Lower lobe of right lung (tissue), 2 donors: ENCODE measurements at regions not wholly inside any gene's neighbourhood (a gene's known extent, or its start where the extent isn't known, plus 50 kb on each side); places are given as distances from the start of the nearest gene placed in this dataset.

Source experiments
- ATAC-seq, 2 donors: fragments of 200-7000 bp; cut with Tn5 transposase; one replicate each; pipeline ENCODE4 v1.9.1; 2020 to 2022; ENCODE audit warnings: mild to moderate bottlenecking in 2 of 2, moderate library complexity in 2 of 2
- DNase-seq: peaks from one replicate; pipeline ENCODE4 v3.0.0-alpha.2; 2020
- H3K27ac ChIP-seq: fragments of 200-600 bp; one replicate; pipeline ENCODE4 v1.8.0; 2022
- H3K27me3 ChIP-seq: fragments of 200-600 bp; one replicate; pipeline ENCODE4 v1.8.0; 2022; ENCODE audit warnings: low read depth
- H3K36me3 ChIP-seq: fragments of 200-600 bp; one replicate; pipeline ENCODE4 v1.8.0; 2022; ENCODE audit warnings: mild to moderate bottlenecking
- H3K4me1 ChIP-seq: fragments of 200-600 bp; one replicate; pipeline ENCODE4 v1.8.0; 2022
- H3K4me3 ChIP-seq: fragments of 200-600 bp; one replicate; pipeline ENCODE4 v1.8.0; 2022; ENCODE audit warnings: mild to moderate bottlenecking
- H3K9me3 ChIP-seq: fragments of 200-600 bp; one replicate; pipeline ENCODE4 v1.8.0; 2022
- intact Hi-C: fragments of 100-400 bp; cut with DNase I; formaldehyde crosslinking; loops from one replicate; pipeline ENCODE4 v1.11.0; 2022
- TF ChIP-seq, protein P1 (sequence below): fragments of 200-600 bp; IDR thresholded peaks from one replicate; pipeline ENCODE4 v1.8.0; 2022; ENCODE audit warnings: antibody characterized with exemption, mild to moderate bottlenecking
- donor health status: DM: no; HTN: yes; CAD: no; lungs with severe emphysema.

DNA sequence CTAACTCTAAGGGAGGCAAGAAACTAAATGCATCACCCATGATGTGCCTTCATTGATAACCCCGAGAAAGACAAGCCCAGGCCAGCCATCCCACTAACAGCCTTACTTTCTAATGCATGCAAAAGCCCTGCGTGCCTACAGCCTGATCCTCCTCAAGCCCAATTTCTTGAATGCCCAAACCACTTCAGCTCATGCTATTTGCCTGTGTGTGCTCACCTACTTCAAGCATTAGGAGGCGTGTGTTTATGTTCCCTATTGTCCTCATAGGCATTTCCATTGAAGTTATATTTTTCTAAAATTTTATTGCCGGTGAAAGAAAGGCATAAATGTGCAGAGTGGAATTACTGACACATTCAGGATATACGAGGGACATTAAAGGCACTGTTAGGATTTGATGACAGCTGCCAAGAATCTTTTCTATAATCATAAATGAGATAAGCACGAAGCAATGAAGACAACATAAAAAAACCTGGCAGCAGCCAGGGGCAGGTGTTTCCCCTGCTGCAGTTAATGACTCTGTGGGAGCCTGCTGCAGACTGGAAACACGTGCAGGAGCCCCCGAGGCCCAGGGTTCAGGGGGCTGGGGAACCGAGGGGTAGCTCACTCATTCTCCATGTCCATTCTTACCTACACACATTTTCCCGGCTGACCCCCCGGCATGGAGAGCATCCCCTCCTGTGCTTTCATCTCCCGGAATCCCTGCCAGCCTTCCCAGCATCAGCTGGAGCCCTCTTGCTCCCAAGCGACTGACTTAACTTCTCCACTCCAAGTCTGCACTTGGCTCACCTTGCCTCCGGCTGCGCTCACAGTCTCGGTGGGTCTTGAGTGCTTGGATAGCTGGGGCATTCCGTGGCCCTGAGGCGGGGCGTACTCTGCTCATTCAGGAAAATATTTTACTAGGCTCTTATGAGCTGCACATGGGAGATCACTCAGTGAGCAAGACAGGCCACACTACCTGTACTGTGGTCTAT lies 292.3 kb upstream of the SIX2 start:
- H3K4me1 ChIP-seq: peaks cover 9% of the 10 kb centered on the region
- ATAC-seq: peak; percentile 72 to 83
- TF ChIP-seq, protein P1, sequence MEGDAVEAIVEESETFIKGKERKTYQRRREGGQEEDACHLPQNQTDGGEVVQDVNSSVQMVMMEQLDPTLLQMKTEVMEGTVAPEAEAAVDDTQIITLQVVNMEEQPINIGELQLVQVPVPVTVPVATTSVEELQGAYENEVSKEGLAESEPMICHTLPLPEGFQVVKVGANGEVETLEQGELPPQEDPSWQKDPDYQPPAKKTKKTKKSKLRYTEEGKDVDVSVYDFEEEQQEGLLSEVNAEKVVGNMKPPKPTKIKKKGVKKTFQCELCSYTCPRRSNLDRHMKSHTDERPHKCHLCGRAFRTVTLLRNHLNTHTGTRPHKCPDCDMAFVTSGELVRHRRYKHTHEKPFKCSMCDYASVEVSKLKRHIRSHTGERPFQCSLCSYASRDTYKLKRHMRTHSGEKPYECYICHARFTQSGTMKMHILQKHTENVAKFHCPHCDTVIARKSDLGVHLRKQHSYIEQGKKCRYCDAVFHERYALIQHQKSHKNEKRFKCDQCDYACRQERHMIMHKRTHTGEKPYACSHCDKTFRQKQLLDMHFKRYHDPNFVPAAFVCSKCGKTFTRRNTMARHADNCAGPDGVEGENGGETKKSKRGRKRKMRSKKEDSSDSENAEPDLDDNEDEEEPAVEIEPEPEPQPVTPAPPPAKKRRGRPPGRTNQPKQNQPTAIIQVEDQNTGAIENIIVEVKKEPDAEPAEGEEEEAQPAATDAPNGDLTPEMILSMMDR: no peak
- no peaks in the 10 kb centered on the region for H3K36me3 ChIP-seq
- no peak overlapping the region for H3K27ac ChIP-seq
- H3K4me3 ChIP-seq: no peak overlapping the region
- H3K9me3 ChIP-seq: no peaks in the 10 kb centered on the region
- peaks cover 5% of the 10 kb centered on the region for H3K27me3 ChIP-seq
- intact Hi-C loops: no loop called here
- peak; percentile 53 for DNase-seq

DNA sequence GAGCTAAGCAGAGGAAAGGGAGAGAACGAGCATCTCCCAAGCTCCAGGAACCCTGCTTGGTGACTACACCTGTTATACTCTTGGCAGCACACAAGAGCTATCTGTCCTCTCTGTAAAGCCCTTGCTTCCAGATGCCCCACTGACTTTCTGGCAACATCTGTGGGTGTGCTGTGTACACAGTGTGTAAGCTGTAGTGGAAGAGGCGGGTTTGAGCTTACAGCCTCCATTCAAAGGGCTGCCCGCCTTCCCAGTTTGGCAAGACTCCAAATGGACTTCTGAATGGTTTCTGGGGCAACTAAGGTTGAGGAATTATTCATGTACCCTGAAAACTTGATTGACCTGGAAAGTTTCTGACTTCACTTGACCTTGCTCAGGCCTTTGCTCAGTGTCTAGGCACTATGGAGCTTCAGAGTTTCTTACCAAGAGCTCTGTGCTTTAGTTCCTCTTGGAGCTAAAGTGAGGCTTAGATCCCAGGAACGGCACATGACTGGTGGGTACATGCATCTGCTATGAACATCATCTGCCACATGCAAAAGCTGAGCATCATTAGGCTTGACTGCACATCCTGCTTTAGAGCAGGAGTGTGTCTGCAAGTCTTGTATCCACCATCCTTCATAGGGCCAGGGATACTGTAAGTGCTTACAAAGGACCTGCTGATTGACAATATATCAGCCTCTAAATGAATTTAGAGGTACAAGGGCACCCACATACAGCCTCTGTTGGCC lies 290.9 kb upstream of the SIX2 start:
- Histone ChIP-seq H3K4me3 (no peak overlapping the region), H3K4me1 (peaks cover 9% of the 10 kb centered on the region), H3K27ac (no peak overlapping the region), H3K9me3 (no peaks in the 10 kb centered on the region), H3K36me3 (no peaks in the 10 kb centered on the region), H3K27me3 (peaks cover 5% of the 10 kb centered on the region)
- TF ChIP-seq, protein P1: no peak
- intact Hi-C loops: no loop called here
- DNase-seq (no peak), ATAC-seq (no peak)

DNA sequence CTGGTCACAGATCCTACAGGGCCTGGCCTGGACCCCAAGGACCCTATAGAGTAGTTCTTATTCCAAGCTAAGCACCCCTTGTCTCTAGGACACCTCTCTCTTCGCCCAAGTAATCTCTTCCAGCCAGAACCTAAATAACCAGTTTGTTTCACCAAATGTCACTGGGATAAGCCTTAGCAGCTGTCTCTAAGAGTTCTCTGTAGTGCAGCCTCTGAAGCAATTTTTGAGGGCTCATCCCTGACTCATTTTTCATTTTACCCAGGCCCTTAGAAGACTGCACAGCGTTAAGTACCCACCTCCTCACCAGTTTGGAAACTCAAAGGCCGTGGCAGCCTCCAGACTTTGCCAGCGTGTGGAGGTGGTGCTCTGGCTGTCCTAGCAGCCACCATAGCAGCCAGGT lies 290.1 kb upstream of the SIX2 start:
- ATAC-seq (no peak), DNase-seq (no peak)
- intact Hi-C loops: no loop called here
- H3K27me3 ChIP-seq: no peaks in the 10 kb centered on the region
- TF ChIP-seq, protein P1: no peak
- no peaks in the 10 kb centered on the region for H3K9me3 ChIP-seq
- no peak overlapping the region for H3K4me3 ChIP-seq
- no peaks in the 10 kb centered on the region for H3K36me3 ChIP-seq
- H3K27ac ChIP-seq: no peak overlapping the region
- peaks cover 9% of the 10 kb centered on the region for H3K4me1 ChIP-seq

DNA sequence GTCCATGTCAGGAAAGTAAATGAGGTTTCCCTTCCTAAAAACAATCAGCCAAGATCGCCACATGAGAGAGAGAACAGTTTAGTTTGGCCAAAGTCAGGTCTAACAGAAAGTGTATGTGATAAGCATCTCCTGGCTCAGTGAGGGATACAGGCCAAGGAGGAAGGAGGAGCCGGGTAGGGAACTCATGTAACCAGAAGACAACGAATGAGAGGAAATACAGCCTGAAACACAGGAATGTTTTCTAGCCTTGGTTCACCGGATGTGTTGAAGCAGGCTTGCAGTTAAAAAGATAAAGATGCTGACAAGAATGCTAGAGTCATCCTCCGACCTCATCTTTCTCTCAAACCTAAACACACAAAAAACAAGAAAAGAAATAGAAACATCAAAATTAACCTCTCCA lies 283.9 kb upstream of the SIX2 start:
- H3K4me1 ChIP-seq: no peaks in the 10 kb centered on the region
- no peaks in the 10 kb centered on the region for H3K9me3 ChIP-seq
- TF ChIP-seq, protein P1: no peak
- intact Hi-C loops: no loop called here
- no peak for DNase-seq
- no peaks in the 10 kb centered on the region for H3K36me3 ChIP-seq
- H3K27ac ChIP-seq: no peak overlapping the region
- no peak for ATAC-seq
- no peaks in the 10 kb centered on the region for H3K27me3 ChIP-seq
- H3K4me3 ChIP-seq: no peak overlapping the region

DNA sequence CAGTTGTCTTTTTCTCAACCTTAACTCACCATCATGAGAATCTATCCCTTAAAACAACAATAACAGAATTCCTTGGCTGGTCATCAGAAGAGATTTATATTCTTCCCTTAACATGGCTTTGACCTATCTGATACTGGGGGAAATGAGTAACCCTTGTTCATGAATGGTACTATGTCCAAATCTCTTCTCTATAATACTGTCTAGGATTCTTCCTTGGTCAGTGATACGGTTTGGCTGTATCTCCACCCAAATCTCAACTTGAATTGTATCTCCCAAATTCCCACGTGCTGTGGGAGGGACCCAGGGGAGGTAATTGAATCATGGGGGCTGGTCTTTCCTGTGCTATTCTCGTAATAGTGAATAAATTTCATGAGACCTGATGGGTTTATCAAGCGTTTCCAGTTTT lies 282.0 kb upstream of the SIX2 start:
- Histone ChIP-seq H3K36me3 (no peaks in the 10 kb centered on the region), H3K4me1 (no peaks in the 10 kb centered on the region), H3K27me3 (no peaks in the 10 kb centered on the region), H3K4me3 (no peak overlapping the region), H3K9me3 (no peaks in the 10 kb centered on the region), H3K27ac (no peak overlapping the region)
- TF ChIP-seq, protein P1: no peak
- intact Hi-C loops: no loop called here
- ATAC-seq (no peak), DNase-seq (no peak)
